Mammary epithelial cell (primary cell): ENCODE measurements at regions not wholly inside any gene's neighbourhood (a gene's known extent, or its start where the extent isn't known, plus 50 kb on each side); places are given as distances from the start of the nearest gene placed in this dataset.

Experiments
- CTCF ChIP-seq, 2 donors: IDR thresholded peaks in 1 of 2; conservative IDR thresholded peaks in 1 of 2; 2 replicates each; pipeline ENCODE4 v1.5.1; 2011 to 2012; ENCODE audit warnings: inconsistent platforms in 2 of 2, low read length in 2 of 2, mild to moderate bottlenecking in 2 of 2, control low read depth in 1 of 2, low read depth in 1 of 2; ENCODE audit not compliant: insufficient read depth in 1 of 2; ENCODE audit errors: extremely low read depth in 1 of 2
- EZH2 ChIP-seq: IDR thresholded peaks from 2 replicates; pipeline ENCODE4 v1.6.1; 2012; ENCODE audit warnings: low read length, inconsistent platforms, borderline replicate concordance

GRCh38 chr4:97074531-97074930 is 1068.7 kb downstream of the STPG2 start:
- TF ChIP-seq CTCF (conservative IDR thresholded peaks at IDR 0.05 in 1 of 2, IDR thresholded peaks at IDR 0.05 in 1 of 2; ENCODE audit: extremely low read depth in 1 of 2, insufficient read depth in 1 of 2, low read depth in 1 of 2, low read length in 2 of 2) (no peak), EZH2 (no peak)
